HCT116 (cell line): ENCODE measurements at regions not wholly inside any gene's neighbourhood (a gene's known extent, or its start where the extent isn't known, plus 50 kb on each side); places are given as distances from the start of the nearest gene placed in this dataset.

Experiments
- CTCF ChIP-seq, 3 experiments: fragments of 200-600 bp in 1 of 3; sonication (generic) in 1 of 3; IDR thresholded peaks in 2 of 3; conservative IDR thresholded peaks in 1 of 3; 2 replicates each; pipeline ENCODE4 v1.5.1; 2012 to 2017; ENCODE audit warnings: low read depth in 2 of 3, low read length in 2 of 3, antibody characterized with exemption in 1 of 3, borderline replicate concordance in 1 of 3, control low read depth in 1 of 3, mild to moderate bottlenecking in 1 of 3, mixed read lengths in 1 of 3, mixed run types in 1 of 3, moderate library complexity in 1 of 3; ENCODE audit not compliant: insufficient read depth in 1 of 3
- EZH2 ChIP-seq: fragments of 200-600 bp; sonication (generic); IDR thresholded peaks from 2 replicates; pipeline ENCODE4 v1.6.1; 2017; ENCODE audit warnings: antibody characterized with exemption, mixed run types
- EZH2phosphoT487 ChIP-seq: fragments of 200-600 bp; IDR thresholded peaks from 2 replicates; pipeline ENCODE4 v1.6.1; 2018; ENCODE audit warnings: antibody characterized with exemption, borderline replicate concordance
- POLR2A ChIP-seq: IDR thresholded peaks from 2 replicates; pipeline ENCODE4 v1.7.0; 2011; ENCODE audit warnings: borderline replicate concordance; ENCODE audit not compliant: insufficient read depth, insufficient read length; ENCODE audit errors: extremely low read depth
- POLR2AphosphoS5 ChIP-seq: IDR thresholded peaks from 2 replicates; pipeline ENCODE4 v1.6.1; 2011; ENCODE audit warnings: mild to moderate bottlenecking, low read depth, low read length, moderate library complexity
- RAD21 ChIP-seq: IDR thresholded peaks from 2 replicates; pipeline ENCODE4 v1.6.1; 2012; ENCODE audit warnings: low read depth, mild to moderate bottlenecking
- SIN3A ChIP-seq: IDR thresholded peaks from 2 replicates; pipeline ENCODE4 v1.6.1; 2012; ENCODE audit warnings: low read depth
- TCF7L2 ChIP-seq: IDR thresholded peaks from 2 replicates; pipeline ENCODE4 v1.7.0; 2011; ENCODE audit warnings: borderline replicate concordance, inconsistent platforms; ENCODE audit not compliant: insufficient read depth, insufficient read length; ENCODE audit errors: extremely low read depth
- YY1 ChIP-seq: IDR thresholded peaks from 2 replicates; pipeline ENCODE4 v1.6.1; 2011; ENCODE audit warnings: low read length, low read depth, moderate library complexity, mild to moderate bottlenecking; ENCODE audit not compliant: insufficient replicate concordance; ENCODE audit errors: extremely low read depth
- ZBTB33 ChIP-seq: IDR thresholded peaks from 2 replicates; pipeline ENCODE4 v1.6.1; 2011; ENCODE audit warnings: mild to moderate bottlenecking, low read length, moderate library complexity; ENCODE audit not compliant: insufficient replicate concordance; ENCODE audit errors: extremely low read depth

- TF ChIP-seq POLR2A (no peak), EZH2 (no peak), SIN3A (no peak), CTCF (IDR thresholded peaks at IDR 0.05 in 2 of 3, conservative IDR thresholded peaks at IDR 0.05 in 1 of 3; ENCODE audit: borderline replicate concordance in 1 of 3, insufficient read depth in 1 of 3, low read depth in 2 of 3, low read length in 2 of 3) (no peak), YY1 (no peak), POLR2AphosphoS5 (no peak), RAD21 (no peak), ZBTB33 (no peak), TCF7L2 (no peak), EZH2phosphoT487 (no peak)
These were observed 94.6 kb downstream of the GMNC start for GRCh38 chr3:190767851-190768250.
